GM23248 (cell line): ENCODE measurements at regions not wholly inside any gene's neighbourhood (a gene's known extent, or its start where the extent isn't known, plus 50 kb on each side); places are given as distances from the start of the nearest gene placed in this dataset.

ENCODE experiments used
- EZH2 ChIP-seq: fragments of 200-600 bp; sonication (generic); IDR thresholded peaks from 2 replicates; pipeline ENCODE4 v1.6.1; 2018; ENCODE audit warnings: antibody characterized with exemption, mild to moderate bottlenecking; ENCODE audit not compliant: insufficient read depth, poor library complexity, severe bottlenecking
- EZH2phosphoT487 ChIP-seq: fragments of 200-600 bp; sonication (generic); IDR thresholded peaks from 2 replicates; pipeline ENCODE4 v1.6.1; 2018; ENCODE audit warnings: antibody characterized with exemption, moderate library complexity, mild to moderate bottlenecking, low read depth; ENCODE audit not compliant: insufficient read depth

DNA sequence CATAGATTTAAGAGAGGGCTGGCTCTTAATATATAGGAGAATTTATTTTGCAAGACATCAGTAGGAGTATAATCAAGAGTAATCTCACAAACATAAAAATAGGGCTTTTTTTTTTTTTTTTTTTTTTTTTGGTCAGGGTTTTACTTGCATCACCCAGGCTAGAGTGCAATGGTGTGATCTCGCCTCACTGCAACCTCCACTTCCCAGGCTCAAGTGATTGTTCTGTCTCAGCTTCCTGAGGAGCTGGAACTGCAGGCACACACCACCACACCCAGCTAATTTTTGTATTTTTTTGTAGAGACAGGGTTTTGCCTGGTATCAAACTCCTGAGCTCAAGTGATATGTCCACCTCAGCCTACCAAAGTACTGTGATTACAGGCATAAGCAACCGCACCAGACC is 535.3 kb downstream of the CCSER2 start:
- no peak for TF ChIP-seq EZH2
- TF ChIP-seq EZH2phosphoT487, result no peak
